ENCODE measurements at regions not wholly inside any gene's neighbourhood (a gene's known extent, or its start where the extent isn't known, plus 50 kb on each side); places are given as distances from the start of the nearest gene placed in this dataset.
"Not testable (repeated sequence)": the region's sequence is repeated elsewhere in the genome, so short reads cannot be mapped to it uniquely, and the experiment has no call there.

DNA sequence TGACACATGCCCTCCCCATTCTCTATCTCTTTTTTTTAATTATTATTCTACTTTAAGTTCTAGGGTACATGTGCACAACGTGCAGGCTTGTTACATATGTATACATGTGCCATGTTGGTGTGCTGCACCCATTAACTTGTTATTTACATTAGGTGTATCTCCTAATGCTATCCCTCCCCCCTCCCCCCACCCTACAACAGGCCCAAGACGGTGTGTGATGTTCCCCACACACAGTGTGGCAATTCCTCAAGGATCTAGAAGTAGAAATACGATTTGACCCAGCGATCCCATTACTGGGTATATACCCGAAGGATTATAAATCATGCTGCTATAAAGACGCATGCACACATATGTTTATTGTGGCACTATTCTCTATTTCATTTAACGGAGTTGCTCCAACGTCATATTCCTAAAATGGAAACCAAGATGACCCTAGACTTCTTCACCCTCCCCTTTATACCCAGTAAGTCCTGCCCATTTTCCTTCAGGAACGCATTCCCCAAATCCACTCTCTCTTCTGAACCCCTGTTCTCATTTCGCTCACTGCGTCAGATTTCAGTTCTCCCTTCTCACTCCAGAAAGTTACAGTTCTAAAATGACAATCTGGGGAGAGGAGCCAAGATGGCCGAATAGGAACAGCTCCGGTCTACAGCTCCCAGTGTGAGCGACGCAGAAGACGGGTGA is 175.6 kb downstream of the MEX3B start:
- TF ChIP-seq, protein P1, sequence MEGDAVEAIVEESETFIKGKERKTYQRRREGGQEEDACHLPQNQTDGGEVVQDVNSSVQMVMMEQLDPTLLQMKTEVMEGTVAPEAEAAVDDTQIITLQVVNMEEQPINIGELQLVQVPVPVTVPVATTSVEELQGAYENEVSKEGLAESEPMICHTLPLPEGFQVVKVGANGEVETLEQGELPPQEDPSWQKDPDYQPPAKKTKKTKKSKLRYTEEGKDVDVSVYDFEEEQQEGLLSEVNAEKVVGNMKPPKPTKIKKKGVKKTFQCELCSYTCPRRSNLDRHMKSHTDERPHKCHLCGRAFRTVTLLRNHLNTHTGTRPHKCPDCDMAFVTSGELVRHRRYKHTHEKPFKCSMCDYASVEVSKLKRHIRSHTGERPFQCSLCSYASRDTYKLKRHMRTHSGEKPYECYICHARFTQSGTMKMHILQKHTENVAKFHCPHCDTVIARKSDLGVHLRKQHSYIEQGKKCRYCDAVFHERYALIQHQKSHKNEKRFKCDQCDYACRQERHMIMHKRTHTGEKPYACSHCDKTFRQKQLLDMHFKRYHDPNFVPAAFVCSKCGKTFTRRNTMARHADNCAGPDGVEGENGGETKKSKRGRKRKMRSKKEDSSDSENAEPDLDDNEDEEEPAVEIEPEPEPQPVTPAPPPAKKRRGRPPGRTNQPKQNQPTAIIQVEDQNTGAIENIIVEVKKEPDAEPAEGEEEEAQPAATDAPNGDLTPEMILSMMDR (IDR thresholded peaks at IDR 0.05; ENCODE audit: low read depth, low read length), result not testable (repeated sequence)
- TF ChIP-seq, protein P2, sequence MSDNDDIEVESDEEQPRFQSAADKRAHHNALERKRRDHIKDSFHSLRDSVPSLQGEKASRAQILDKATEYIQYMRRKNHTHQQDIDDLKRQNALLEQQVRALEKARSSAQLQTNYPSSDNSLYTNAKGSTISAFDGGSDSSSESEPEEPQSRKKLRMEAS (IDR thresholded peaks at IDR 0.05; ENCODE audit: low read depth, low read length), result not testable (repeated sequence)
- TF ChIP-seq POLR2A (IDR thresholded peaks at IDR 0.05; ENCODE audit: extremely low read depth, insufficient read length), result not testable (repeated sequence)

Measured in NB4 (cell line).